K562 (cell line): ENCODE measurements at regions not wholly inside any gene's neighbourhood (a gene's known extent, or its start where the extent isn't known, plus 50 kb on each side); places are given as distances from the start of the nearest gene placed in this dataset.
A peak's percentile ranks its signal among the peaks of the same experiment; 100 is the strongest.

ENCODE experiments used
- ATAC-seq: fragments of 200-7000 bp; cut with Tn5 transposase; 3 replicates; pipeline ENCODE4 v1.9.1; 2020; ENCODE audit warnings: moderate library complexity
- BruUV-seq: library from RNA; stranded (reverse); fragments of 400-500 nt; replicated peaks from 2 replicates; lab custom pipeline; 2021; lab: Mats Ljungman, UMichigan
- CTCF ChIA-PET: fragments of 300-600 bp; formaldehyde crosslinking; extraction: SDS; loops from one replicate; lab custom pipeline; 2021; ENCODE audit warnings: low intra/inter-chr PET ratio; lab: Yijun Ruan, JAX
- POLR2A ChIA-PET: fragments of 300-600, 350-650 bp; sonication (Branson Sonifier 250); formaldehyde crosslinking; extraction: SDS; loops from one replicate; lab custom pipeline; 2021; ENCODE audit warnings: antibody characterized with exemption, inconsistent platforms; lab: Yijun Ruan, JAX
- DNase-seq, 4 experiments: peaks; one replicate each; pipeline versions ENCODE4 v3.0.0 to v3.0.0-alpha.2; 2011 to 2018; ENCODE audit warnings: low spot score in 3 of 4, mixed read lengths in 3 of 4; ENCODE audit errors: extremely low read depth in 1 of 4
- FAIRE-seq: peaks from 2 replicates; lab custom pipeline; 2011; peaks lifted over from hg19 to GRCh38; lab: Jason Lieb, UNC
- H2AFZ ChIP-seq: 2 replicates; pipeline ENCODE4 v1.6.0; 2011; ENCODE audit warnings: low read depth, low read length, control low read depth, inconsistent platforms
- H3K27ac ChIP-seq: fragments of 200-600 bp; 3 replicates; pipeline ENCODE4 v1.8.0; 2011; ENCODE audit warnings: low read depth, mild to moderate bottlenecking, control low read depth, inconsistent platforms, low read length, moderate library complexity, mixed read lengths; ENCODE audit errors: extremely low read depth
- H3K27me3 ChIP-seq, 2 experiments: fragments of 300-600 bp in 1 of 2; 2 replicates in 1 of 2; 3 replicates in 1 of 2; pipeline versions ENCODE4 v1.6.0 to v1.8.0; 2011; ENCODE audit warnings: inconsistent platforms in 2 of 2, low read length in 2 of 2, mild to moderate bottlenecking in 1 of 2, mixed read lengths in 1 of 2, moderate library complexity in 1 of 2; ENCODE audit not compliant: control insufficient read depth in 2 of 2, insufficient read depth in 2 of 2
- H3K36me3 ChIP-seq: fragments of 300-600 bp; 3 replicates; pipeline ENCODE4 v1.8.0; 2011; ENCODE audit warnings: mild to moderate bottlenecking, low read length, inconsistent platforms; ENCODE audit not compliant: control insufficient read depth, insufficient read depth
- H3K4me1 ChIP-seq, 2 experiments: fragments of 200-600 bp in 1 of 2; replicated peaks in 1 of 2; 2 replicates in 1 of 2; 3 replicates in 1 of 2; pipeline versions ENCODE4 v1.5.1 to v1.8.0; 2011; ENCODE audit warnings: inconsistent platforms in 2 of 2, low read length in 2 of 2, mild to moderate bottlenecking in 1 of 2, mixed read lengths in 1 of 2, moderate library complexity in 1 of 2; ENCODE audit not compliant: control insufficient read depth in 2 of 2, insufficient read depth in 2 of 2
- H3K4me2 ChIP-seq: 2 replicates; pipeline ENCODE4 v1.6.1; 2011; ENCODE audit warnings: low read length, control low read depth, inconsistent platforms, mixed read lengths; ENCODE audit not compliant: insufficient read depth
- H3K4me3 ChIP-seq: fragments of 200-600 bp; sonication (generic), shearing (Covaris generic); 2 replicates; pipeline ENCODE4 v1.5.1; 2016; ENCODE audit warnings: control low read depth, inconsistent platforms
- H3K79me2 ChIP-seq: fragments of 200-600 bp; 3 replicates; pipeline ENCODE4 v1.8.0; 2011; ENCODE audit warnings: low read length, inconsistent platforms; ENCODE audit not compliant: control insufficient read depth, insufficient read depth
- H3K9ac ChIP-seq, 2 experiments: 2 replicates each; pipeline versions ENCODE4 v1.6.0 to v1.6.1; 2011; ENCODE audit warnings: low read depth in 2 of 2, low read length in 2 of 2, control low read depth in 1 of 2, inconsistent platforms in 1 of 2, mild to moderate bottlenecking in 1 of 2, mixed read lengths in 1 of 2; ENCODE audit not compliant: insufficient read depth in 1 of 2
- H3K9me1 ChIP-seq: one replicate; pipeline ENCODE4 v1.6.0; 2011; ENCODE audit warnings: inconsistent platforms, mild to moderate bottlenecking, low read length, moderate library complexity; ENCODE audit not compliant: control insufficient read depth, insufficient read depth
- H3K9me3 ChIP-seq: replicated peaks from 2 replicates; pipeline ENCODE4 v1.5.1; 2011; ENCODE audit warnings: low read depth, low read length, inconsistent platforms; ENCODE audit not compliant: control insufficient read depth, insufficient read depth
- H4K20me1 ChIP-seq: replicated peaks from 2 replicates; pipeline ENCODE4 v1.6.1; 2011; ENCODE audit warnings: low read length, inconsistent platforms, mixed read lengths; ENCODE audit not compliant: control insufficient read depth, insufficient read depth
- ATF2 ChIP-seq: sonication (generic); formaldehyde crosslinking; IDR thresholded peaks from 2 replicates; pipeline ENCODE4 v1.8.1; 2022; ENCODE audit warnings: missing genetic modification reagents
- CBX3 ChIP-seq, 2 experiments: IDR thresholded peaks; 1 replicate in 1 of 2; 2 replicates in 1 of 2; pipeline ENCODE4 v1.6.1; 2012; ENCODE audit warnings: inconsistent platforms in 2 of 2, low read length in 2 of 2, borderline replicate concordance in 1 of 2, control low read depth in 1 of 2
- HLTF ChIP-seq: fragments of 450-650 bp; IDR thresholded peaks from 2 replicates; pipeline ENCODE4 v1.6.1; 2016
- SFPQ ChIP-seq: fragments of 200-400 bp; formaldehyde crosslinking; IDR thresholded peaks from 2 replicates; pipeline ENCODE4 v1.6.1; 2017; ENCODE audit warnings: mild to moderate bottlenecking, low read depth, low read length, moderate library complexity
- ZNF23 ChIP-seq: fragments of 250-450 bp; sonication (Bioruptor Pico); IDR thresholded peaks from 2 replicates; pipeline ENCODE4 v1.4.0; 2020; ENCODE audit warnings: mild to moderate bottlenecking
- ZNF436 ChIP-seq: fragments of 250-450, 450-650 bp; sonication (Bioruptor Pico); formaldehyde crosslinking; IDR thresholded peaks from 2 replicates; pipeline ENCODE4 v1.7.0; 2020; ENCODE audit warnings: mild to moderate bottlenecking
- ZNF512 ChIP-seq: IDR thresholded peaks from 2 replicates; pipeline ENCODE4 v1.6.1; 2016; ENCODE audit warnings: missing genetic modification characterization, missing compliant biosample characterization
- WGBS: fragments of 100-300 bp; shearing (Covaris generic); methylation state at CpG from one replicate; pipeline ENCODE4 v1.1.6; 2016; ENCODE audit warnings: low coverage, mixed read lengths; ENCODE audit not compliant: insufficient coverage; ENCODE audit errors: missing lambda C conversion rate; 5-methylcytosine and 5-hydroxymethylcytosine counted together
- in situ Hi-C: fragments of 300-500 bp; cut with MboI; formaldehyde crosslinking; loops from 4 replicates; pipeline ENCODE4 v1.15.0; 2018; ENCODE audit warnings: inconsistent platforms, mixed read lengths
- intact Hi-C: fragments of 100-400 bp; cut with micrococcal nuclease; formaldehyde crosslinking; loops from 2 replicates; pipeline ENCODE4 v1.14.2; 2022
- TF ChIP-seq, protein P1 (sequence below): sonication (generic); formaldehyde crosslinking; IDR thresholded peaks from 2 replicates; pipeline ENCODE4 v1.8.0; 2022; ENCODE audit warnings: missing genetic modification reagents, mild to moderate bottlenecking, borderline replicate concordance

- no peak for TF ChIP-seq ATF2 (CRISPR knock-in tag)
- TF ChIP-seq SFPQ: no peak
Observed at GRCh38 chr20:57803508-57804005, 93.7 kb upstream of the PMEPA1 start (continued).

GRCh38 chr20:57802765-57803507 is 93.1 kb upstream of the PMEPA1 start:
- Histone ChIP-seq H3K79me2 (no peaks in the 10 kb centered on the region), H3K4me2 (no peak overlapping the region), H3K4me3 (no peak overlapping the region), H3K9me1 (no peaks in the 10 kb centered on the region), H3K9ac (peak overlapping the region in 1 of 2 experiments; percentile 26; a peak in 1 of 4 replicates), H3K27me3 (peaks cover 0 to 16% of the 10 kb centered on the region in 2 experiments; a peak in 1 of 5 replicates), H2AFZ (no peak overlapping the region), H4K20me1 (peaks cover 4% of the 10 kb centered on the region; the same call in 1 of the 2 replicates), H3K27ac (no peak overlapping the region), H3K4me1 (no peaks in the 10 kb centered on the region), H3K36me3 (no peaks in the 10 kb centered on the region), H3K9me3 (no peaks in the 10 kb centered on the region)
- ATAC-seq (no peak), FAIRE-seq (no peak), DNase-seq (no peak)
- ChIA-PET CTCF (no interaction called here), POLR2A (interaction anchor here (0.5 kb wide), 1 partner anchor 353 kb away, joined by 3 read pairs; no protein-coding TSS in a partner anchor)
- 5% methylated on average over 11 of the region's 12 CpGs for WGBS
- intact Hi-C loops: no loop called here
- in situ Hi-C loops: no loop called here
- no TSS peak for BruUV-seq
- TF ChIP-seq HLTF (no peak), ATF2 (CRISPR knock-in tag) (no peak), ZNF23 (no peak), CBX3 (IDR thresholded peaks at IDR 0.05; ENCODE audit: borderline replicate concordance in 1 of 2, low read length in 2 of 2) (no peak), ZNF436 (no peak), ZNF512 (no peak)
- TF ChIP-seq, protein P1, sequence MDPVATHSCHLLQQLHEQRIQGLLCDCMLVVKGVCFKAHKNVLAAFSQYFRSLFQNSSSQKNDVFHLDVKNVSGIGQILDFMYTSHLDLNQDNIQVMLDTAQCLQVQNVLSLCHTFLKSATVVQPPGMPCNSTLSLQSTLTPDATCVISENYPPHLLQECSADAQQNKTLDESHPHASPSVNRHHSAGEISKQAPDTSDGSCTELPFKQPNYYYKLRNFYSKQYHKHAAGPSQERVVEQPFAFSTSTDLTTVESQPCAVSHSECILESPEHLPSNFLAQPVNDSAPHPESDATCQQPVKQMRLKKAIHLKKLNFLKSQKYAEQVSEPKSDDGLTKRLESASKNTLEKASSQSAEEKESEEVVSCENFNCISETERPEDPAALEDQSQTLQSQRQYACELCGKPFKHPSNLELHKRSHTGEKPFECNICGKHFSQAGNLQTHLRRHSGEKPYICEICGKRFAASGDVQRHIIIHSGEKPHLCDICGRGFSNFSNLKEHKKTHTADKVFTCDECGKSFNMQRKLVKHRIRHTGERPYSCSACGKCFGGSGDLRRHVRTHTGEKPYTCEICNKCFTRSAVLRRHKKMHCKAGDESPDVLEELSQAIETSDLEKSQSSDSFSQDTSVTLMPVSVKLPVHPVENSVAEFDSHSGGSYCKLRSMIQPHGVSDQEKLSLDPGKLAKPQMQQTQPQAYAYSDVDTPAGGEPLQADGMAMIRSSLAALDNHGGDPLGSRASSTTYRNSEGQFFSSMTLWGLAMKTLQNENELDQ (CRISPR knock-in tag): no peak
